ENCODE measurements at regions not wholly inside any gene's neighbourhood (a gene's known extent, or its start where the extent isn't known, plus 50 kb on each side); places are given as distances from the start of the nearest gene placed in this dataset.

- no peak for TF ChIP-seq POLR2A (IDR thresholded peaks at IDR 0.05)
- TF ChIP-seq, protein P1, sequence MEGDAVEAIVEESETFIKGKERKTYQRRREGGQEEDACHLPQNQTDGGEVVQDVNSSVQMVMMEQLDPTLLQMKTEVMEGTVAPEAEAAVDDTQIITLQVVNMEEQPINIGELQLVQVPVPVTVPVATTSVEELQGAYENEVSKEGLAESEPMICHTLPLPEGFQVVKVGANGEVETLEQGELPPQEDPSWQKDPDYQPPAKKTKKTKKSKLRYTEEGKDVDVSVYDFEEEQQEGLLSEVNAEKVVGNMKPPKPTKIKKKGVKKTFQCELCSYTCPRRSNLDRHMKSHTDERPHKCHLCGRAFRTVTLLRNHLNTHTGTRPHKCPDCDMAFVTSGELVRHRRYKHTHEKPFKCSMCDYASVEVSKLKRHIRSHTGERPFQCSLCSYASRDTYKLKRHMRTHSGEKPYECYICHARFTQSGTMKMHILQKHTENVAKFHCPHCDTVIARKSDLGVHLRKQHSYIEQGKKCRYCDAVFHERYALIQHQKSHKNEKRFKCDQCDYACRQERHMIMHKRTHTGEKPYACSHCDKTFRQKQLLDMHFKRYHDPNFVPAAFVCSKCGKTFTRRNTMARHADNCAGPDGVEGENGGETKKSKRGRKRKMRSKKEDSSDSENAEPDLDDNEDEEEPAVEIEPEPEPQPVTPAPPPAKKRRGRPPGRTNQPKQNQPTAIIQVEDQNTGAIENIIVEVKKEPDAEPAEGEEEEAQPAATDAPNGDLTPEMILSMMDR (IDR thresholded peaks at IDR 0.05), result no peak
- no peak for TF ChIP-seq EP300 (IDR thresholded peaks at IDR 0.05)
Measured at GRCh38 chr21:35732788-35733187, 327.5 kb downstream of the SETD4 start.

All from tibial nerve (tissue), 4 donors.